ENCODE measurements at regions not wholly inside any gene's neighbourhood (a gene's known extent, or its start where the extent isn't known, plus 50 kb on each side); places are given as distances from the start of the nearest gene placed in this dataset.

GRCh38 chr5:2532809-2533208 lies 218.7 kb downstream of the IRX2 start:
- DNase-seq (ENCODE audit: low read depth in 2 of 2), result no peak

GRCh38 chr5:2531318-2531717 lies 220.2 kb downstream of the IRX2 start:
- DNase-seq (ENCODE audit: low read depth in 2 of 2), result no peak

- DNase-seq (ENCODE audit: low read depth in 2 of 2), result no peak
These were observed 220.9 kb downstream of the IRX2 start for GRCh38 chr5:2530609-2531008.

- no peak for DNase-seq (ENCODE audit: low read depth in 2 of 2)
These were observed 221.9 kb downstream of the IRX2 start for GRCh38 chr5:2529371-2530092.

- DNase-seq (ENCODE audit: low read depth in 2 of 2), result no peak
These were observed 226.1 kb downstream of the IRX2 start for GRCh38 chr5:2525351-2525750.

- no peak for DNase-seq (ENCODE audit: low read depth in 2 of 2)
These were observed 226.9 kb downstream of the IRX2 start for GRCh38 chr5:2524620-2525019.

GRCh38 chr5:2523180-2523579 lies 228.3 kb downstream of the IRX2 start:
- no peak for DNase-seq (ENCODE audit: low read depth in 2 of 2)

GRCh38 chr5:2522372-2522771 lies 229.1 kb downstream of the IRX2 start:
- DNase-seq (ENCODE audit: low read depth in 2 of 2), result no peak

GRCh38 chr5:2519153-2519552 lies 232.3 kb downstream of the IRX2 start:
- DNase-seq (ENCODE audit: low read depth in 2 of 2), result no peak

GRCh38 chr5:2517451-2517850 lies 234.0 kb downstream of the IRX2 start:
- DNase-seq (ENCODE audit: low read depth in 2 of 2), result no peak

GRCh38 chr5:2515180-2515764 lies 236.2 kb downstream of the IRX2 start:
- DNase-seq (ENCODE audit: low read depth in 2 of 2), result no peak

GRCh38 chr5:2514484-2514883 lies 237.0 kb downstream of the IRX2 start:
- no peak for DNase-seq (ENCODE audit: low read depth in 2 of 2)

GRCh38 chr5:2511706-2512105 lies 239.8 kb downstream of the IRX2 start:
- DNase-seq (ENCODE audit: low read depth in 2 of 2), result no peak

- DNase-seq (ENCODE audit: low read depth in 2 of 2), result no peak
These were observed 240.4 kb downstream of the IRX2 start for GRCh38 chr5:2511126-2511525.

- DNase-seq (ENCODE audit: low read depth in 2 of 2), result no peak
These were observed 241.9 kb downstream of the IRX2 start for GRCh38 chr5:2509527-2509926.

- no peak for DNase-seq (ENCODE audit: low read depth in 2 of 2)
These were observed 243.0 kb downstream of the IRX2 start for GRCh38 chr5:2508514-2508913.

GRCh38 chr5:2507611-2508010 lies 243.9 kb downstream of the IRX2 start:
- no peak for DNase-seq (ENCODE audit: low read depth in 2 of 2)

GRCh38 chr5:2506603-2507002 lies 244.9 kb downstream of the IRX2 start:
- DNase-seq (ENCODE audit: low read depth in 2 of 2), result no peak

- DNase-seq (ENCODE audit: low read depth in 2 of 2), result no peak
These were observed 246.3 kb downstream of the IRX2 start for GRCh38 chr5:2505217-2505616.

- DNase-seq (ENCODE audit: low read depth in 2 of 2), result no peak
These were observed 248.4 kb downstream of the IRX2 start for GRCh38 chr5:2502970-2503594.

GRCh38 chr5:2499917-2500316 lies 251.6 kb downstream of the IRX2 start:
- no peak for DNase-seq (ENCODE audit: low read depth in 2 of 2)

GRCh38 chr5:2496891-2497290 lies 254.6 kb downstream of the IRX2 start:
- DNase-seq (ENCODE audit: low read depth in 2 of 2), result no peak

- DNase-seq (ENCODE audit: low read depth in 2 of 2), result no peak
These were observed 255.4 kb downstream of the IRX2 start for GRCh38 chr5:2496126-2496525.
